NOMO-1 (cell line): ENCODE measurements at regions not wholly inside any gene's neighbourhood (a gene's known extent, or its start where the extent isn't known, plus 50 kb on each side); places are given as distances from the start of the nearest gene placed in this dataset.
"Not testable (repeated sequence)": the region's sequence is repeated elsewhere in the genome, so short reads cannot be mapped to it uniquely, and the experiment has no call there.

Source experiments
- DNase-seq, 2 experiments: peaks; one replicate each; lab custom pipeline; 2025; ENCODE audit not compliant: unreplicated experiment in 2 of 2; lab: John Stamatoyannopoulos, UW

DNA sequence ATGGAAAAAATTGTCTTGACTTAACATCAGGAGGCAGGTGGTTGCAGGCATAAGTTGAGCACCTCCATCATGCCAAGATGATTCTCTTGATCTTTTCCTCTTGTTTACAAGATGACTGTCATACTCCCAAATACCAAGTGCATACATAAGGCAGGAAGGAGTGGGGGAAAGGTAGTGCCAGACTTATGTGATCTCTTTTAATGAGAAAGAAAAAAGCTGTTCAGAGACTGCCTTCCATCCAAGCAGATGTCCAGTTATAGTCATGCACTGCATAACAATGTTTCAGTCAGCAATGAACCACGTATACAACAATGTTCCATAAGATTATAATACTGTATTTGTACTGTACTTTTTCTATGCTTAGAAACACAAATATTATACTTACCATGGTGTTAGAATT lies 135.7 kb downstream of the EHF start:
- no peak for DNase-seq

DNA sequence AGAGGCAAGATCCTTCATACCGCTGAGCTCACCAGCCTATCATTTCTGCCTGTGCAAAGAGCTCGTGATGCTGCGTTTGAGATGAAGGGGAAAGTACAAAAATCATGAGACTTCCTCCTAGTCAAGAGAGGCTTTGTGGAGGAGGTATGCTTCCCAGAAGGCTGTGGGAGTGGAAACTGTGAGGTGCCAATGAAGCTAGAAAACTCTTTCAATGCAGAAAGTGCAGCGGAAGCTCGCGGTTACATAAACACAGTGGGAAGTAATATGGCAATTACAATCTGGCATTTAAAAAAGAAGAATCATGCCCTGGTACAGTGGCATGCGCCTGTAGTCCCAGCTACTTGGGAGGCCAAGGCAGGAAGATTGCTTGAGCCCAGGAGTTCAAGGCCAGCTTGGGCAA lies 134.8 kb downstream of the EHF start:
- no peak for DNase-seq

DNA sequence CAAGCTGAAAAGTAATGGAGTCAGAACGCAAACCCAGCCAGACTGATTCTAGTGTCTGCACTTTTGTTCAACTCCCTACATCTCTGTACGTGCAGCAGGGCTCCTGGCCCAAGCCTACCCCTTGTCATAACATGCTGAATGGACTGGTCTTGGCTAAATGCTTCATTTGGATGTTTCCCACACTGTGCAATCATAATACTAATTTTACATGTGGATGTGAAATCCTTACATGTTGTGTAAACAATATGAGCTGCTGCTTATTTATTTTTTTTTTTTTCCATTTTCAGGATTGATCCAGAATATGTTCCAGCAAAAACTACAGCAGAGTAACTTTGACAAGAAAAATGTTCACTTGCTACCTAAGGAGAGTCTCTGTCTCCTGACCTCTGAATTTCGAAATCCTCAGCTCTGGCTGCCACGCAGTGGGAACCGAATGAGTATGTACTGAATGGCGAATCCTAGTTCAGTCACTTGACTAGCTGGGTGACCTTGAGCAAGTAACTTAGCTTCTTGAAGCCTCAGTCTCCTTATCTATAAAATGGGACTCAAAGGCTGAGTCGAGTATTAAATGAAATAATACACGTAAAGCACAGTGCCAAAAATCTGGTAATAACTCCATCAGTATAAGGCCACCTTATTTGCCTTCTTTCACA lies 133.4 kb downstream of the EHF start:
- no peak for DNase-seq

DNA sequence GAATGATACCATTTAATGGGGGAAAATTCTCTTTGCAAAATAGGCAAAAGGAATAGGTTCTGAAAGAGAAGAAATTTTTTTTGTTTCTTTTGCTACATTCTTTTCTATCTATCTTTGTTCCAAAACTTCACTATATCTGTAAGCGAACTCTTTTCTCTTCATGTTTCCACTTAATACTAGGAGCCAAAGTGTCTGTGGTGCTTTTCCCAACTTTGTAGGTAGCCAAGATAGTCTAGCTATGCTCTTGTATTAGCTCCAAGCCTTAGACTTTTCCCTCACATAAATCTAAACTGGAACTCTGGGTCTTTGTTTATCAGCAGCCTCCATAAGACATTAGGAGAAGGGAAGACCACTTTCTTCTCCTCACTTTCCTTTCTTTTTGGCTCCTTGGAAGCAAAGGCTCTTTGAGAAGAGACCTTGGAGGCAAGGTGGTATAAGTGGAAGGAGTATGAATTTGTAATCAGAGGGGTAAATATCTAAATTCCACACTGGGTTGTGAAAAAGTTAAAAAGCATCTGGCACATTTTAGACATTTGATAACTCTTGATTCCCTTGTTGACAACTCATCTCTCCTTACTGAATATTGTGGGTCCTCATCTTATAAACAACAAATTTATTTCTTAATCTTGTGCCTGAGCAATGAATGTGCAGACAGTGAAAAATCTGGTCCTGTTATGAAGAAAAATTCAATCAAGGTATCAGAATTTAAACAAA lies 130.0 kb downstream of the EHF start:
- no peak for DNase-seq

DNA sequence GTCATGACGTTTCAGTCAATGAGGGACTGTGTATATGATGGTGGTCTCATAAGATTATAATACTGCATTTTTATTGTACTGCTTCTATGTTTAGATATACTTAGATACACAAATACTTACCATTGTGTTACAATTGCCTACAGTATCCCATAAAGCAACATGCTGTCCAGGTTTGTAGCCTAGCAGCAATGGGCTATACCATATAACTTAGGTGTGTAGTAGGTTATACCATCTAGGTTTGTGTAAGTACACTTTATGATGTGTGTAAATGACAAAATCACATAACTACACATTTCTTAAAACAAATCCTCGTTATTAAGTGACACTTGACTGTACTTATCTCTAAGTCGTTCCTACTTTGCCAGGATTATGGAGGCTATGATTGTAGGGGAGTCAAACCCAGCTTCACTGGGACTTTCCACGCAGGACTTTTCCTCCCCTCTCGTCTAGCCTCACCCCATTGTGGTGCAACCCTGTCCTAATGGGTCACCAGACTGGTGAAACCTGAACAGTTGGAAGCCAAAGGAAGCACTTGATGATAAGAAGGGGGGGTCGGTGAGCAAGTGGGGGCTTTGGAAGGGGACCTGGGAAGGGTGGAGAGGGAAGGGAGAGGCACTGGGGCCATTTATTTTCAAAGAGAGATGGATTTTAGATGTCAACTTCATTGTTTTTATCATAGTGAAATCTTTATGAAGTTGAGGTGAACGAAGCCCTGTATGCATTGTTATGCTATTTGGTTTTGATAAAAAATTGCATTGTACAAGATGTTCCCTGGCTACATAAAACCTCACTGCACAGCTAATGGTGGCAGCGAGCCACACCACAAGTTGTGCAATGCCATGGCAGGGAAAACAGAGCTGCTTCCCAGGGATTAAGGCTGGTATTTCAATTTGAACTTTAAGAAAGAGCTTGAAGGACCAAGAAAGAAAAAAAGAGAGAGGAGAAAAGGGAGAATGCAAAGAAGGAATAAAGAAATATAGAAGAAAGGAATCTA lies 129.1 kb downstream of the EHF start:
- no peak for DNase-seq

DNA sequence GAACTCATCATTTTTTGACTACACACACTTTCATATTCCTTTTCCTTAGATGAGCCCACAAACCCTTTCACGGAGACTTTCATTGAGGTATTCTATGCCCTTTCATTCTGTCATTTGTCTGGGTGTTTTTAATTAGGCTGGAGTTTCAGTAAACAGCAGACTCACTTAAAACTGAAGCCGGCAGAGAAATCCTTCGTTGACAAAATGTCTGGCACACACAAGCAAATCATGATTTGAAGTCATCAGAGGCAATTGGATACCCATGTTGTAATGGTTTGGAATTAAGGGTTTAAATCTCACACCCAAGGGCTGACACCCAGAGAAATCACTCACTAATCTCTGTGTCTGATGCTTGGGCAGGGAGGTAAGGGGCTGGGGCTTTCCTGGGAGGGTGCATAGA lies 127.1 kb downstream of the EHF start:
- DNase-seq: no peak

DNA sequence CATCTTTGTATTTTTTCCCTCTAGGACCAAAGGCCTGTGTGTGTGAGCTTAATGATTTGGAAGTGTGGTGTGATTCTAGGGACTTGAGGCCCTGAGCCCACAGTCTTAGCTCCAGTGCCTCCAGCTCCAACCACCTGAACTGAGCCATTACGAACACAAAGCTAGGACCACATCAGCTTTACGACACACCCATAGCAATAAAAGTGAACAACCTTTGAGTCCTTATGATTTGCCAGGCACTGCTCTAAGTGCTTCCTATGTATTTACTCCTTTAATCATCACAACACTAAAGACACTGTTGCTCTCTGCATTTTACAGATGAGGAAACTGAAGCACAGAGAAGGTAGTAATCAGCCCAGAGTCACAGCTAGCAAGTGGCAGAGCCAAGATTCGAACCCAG lies 126.4 kb downstream of the EHF start:
- DNase-seq: no peak

DNA sequence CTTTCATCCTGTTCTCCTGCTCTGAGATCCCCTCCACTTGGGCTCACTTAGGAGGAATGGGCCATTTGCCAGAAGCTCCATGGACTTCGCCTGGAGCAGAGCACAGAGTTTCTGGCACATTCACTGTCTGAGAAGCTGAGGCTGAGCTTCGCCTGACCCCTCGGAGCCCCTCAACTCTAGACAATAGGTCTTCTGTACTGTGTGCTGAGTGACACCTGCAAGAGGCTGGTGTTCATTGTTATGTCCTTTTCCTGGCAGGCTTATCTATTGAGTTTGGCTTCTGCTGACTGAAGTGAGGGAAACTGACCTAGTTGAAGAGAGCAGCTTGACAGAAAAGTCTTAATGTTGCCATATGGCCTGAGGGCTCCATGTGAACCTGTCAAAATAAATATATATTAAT lies 124.3 kb downstream of the EHF start:
- no peak for DNase-seq

DNA sequence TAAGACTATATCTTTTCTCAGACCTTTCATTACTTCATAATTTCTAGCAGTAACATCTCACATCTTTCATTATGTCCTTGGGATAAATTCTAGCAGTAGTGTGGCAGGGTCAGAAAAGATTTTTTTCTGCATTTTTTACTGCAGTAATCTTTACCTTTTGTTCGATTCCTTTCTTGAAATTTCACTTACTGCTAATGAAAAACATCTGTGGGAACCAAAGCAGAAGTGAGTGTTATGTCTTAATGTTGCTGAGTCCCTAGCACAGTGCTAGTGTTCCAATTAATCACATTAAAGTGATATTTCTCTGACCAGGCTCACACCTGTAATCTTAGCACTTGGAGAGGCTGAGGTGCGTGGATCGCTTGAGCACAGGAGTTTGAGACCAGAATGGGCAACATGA lies 123.6 kb downstream of the EHF start:
- no peak for DNase-seq

DNA sequence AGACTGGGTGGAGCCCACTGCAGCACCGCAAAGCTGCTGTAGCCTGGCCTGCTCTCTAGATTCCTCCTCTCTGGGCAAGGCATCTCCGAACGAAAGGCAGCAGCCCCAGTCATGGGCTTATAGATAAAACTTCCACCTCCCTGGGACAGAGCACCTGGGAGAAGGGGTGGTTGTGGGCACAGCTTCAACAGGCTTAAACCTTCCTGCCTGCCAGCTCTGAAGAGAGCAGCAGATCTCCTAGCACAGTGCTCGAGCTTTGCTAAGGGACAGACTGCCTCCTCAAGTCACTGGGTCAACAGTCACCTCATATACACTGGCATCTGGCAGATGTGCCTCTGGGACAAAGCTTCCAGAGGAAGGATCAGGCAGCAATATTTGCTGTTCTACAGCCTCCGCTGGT lies 117.3 kb downstream of the EHF start:
- DNase-seq: no peak

DNA sequence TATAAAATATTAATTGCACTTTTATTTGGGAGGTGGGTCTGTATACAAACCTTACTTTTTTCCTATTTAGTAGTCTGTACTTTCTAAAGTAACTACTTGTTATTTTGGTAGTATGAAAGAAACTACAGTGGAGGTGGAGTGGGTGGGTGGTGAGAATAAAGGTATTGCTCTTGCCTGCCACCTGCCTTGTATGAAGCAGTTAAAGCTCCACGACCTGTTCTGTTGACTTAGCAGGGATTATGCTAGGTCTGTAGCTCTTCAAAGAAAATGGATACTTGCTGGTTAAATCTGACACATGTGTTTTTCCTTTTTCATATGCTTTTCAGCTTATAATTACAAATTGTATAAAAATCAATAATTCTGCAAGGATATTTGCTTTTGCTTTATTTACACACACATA lies 111.9 kb downstream of the EHF start:
- no peak for DNase-seq

DNA sequence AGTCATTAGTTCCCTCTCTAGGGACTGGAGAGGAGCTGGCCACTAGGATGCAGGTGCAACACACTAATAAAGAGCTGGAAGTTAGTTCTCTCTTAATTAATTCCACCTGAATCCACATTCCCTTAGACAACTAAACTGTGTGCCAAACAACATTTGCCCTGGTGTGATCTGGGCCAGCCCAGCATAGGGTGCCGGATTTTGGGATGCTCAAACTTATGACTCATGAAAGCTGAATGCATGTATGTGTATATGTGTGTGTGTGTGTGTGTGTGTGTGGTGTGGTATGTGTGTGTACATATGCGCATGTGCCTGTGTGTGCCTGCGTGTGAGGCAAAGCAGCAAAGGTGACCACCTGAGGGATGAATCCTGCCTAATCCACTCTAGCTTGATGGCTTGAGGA lies 110.7 kb downstream of the EHF start:
- DNase-seq: no peak

DNA sequence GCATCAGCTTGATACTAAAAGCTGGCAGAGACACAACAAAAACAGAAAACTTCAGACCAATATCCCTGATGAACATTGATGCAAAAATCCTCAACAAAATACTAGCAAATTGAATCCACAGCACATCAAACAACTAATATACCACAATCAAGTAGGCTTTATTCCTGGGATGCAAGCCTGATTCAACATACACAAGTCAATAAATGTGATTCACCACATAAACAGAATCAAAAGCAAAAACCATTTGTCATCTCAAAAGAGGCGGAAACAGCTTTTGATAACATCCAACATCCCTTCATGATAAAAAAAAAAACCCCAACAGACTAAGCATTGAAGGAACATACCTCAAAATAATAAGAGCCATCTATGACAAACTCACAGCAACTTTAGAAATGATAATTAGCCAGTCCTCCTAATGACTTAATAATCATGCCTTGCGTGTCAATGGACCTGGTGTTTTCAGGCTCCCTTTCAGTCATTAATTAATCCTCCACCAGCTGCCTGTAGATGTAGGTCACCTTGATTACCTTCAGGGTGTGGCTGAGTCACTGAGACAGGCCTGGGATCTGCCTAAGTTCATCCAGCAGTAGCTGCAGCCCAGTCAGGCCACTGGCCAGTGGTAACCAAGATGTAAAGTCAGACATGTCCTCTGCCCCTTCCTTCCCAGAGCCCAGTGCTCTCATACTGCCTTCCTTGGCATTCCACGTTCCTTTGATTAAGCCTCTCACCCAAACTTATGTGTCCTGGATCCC lies 109.8 kb downstream of the EHF start:
- DNase-seq: no peak

DNA sequence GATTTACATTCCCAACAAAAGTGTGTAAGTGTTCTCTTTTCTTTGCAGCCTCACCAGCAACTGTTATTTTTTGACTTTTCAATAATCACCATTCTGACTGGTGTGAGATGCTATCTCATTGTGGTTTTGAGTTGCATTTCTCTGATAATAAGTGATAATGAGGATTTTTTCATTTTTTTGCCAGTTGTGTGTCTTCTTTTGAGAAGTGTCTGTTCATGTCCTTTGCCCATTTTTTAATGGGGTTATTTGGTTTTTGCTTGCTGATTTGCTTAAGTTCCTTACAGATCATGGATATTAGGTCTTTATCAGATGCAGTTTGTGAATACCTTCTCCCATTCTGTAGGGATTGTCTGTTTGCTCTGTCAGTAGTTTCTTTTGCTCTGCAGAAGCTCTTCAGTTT lies 107.7 kb downstream of the EHF start:
- DNase-seq: no peak

DNA sequence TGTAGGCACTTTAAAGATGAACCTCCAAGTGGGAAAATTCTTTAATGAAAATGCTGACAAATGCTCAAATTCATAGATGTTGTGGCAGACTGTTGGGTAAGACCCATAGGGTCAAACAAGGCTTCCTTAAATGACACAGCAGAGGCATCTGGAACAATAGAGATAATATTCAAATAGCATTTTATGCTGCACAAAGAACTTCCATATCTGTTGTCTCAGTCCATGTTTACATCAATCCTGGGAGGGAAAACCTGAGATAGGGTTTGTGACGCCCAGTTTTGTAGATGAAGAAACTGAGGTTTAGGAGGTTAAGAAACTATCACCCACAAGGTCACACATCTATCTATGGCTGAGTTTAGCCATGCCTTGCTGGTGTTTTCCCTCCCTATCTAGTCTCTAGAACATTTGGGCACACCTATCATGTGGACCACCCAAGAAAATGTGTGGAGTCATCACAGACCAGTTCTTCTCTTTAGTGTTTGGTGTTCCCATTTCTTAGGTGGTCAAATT lies 106.4 kb downstream of the EHF start:
- DNase-seq: no peak

DNA sequence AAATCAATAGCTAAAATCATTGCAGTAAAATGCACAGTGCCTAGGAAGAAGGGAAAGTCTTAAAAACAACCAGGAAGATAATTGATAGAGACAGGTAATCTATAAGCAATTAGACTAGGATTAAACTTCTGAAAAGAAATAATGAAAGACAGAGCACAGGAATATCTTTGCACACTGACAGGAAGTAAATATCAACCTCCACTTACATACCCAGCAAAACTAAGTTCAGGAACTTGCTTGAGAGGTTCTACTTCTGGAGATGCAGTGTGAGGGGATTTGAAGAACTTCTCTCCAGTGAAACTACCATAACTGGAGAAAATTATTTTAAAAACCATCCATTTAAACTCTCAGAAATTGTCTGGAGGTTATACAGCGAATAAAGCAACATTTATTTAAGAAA lies 104.1 kb downstream of the EHF start:
- no peak for DNase-seq

DNA sequence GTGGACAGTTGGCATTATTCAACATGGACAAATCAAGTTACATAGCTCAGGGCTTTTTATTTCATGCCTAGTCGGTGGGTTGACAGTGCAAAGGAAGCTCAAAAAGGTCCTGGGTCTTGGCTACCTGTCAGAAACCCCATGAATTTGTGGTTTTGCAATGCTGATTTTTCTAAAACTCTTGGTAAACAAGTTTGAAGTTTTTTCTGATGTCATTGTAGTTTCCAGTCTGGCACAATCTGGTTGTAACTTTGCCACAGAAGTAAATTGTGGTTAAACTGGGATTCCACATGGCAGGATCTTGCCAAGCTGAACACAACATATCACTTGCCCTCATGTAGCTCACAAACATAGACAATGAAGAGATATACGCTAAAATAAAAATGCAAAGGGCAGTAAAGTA lies 100.8 kb downstream of the EHF start:
- no peak for DNase-seq

DNA sequence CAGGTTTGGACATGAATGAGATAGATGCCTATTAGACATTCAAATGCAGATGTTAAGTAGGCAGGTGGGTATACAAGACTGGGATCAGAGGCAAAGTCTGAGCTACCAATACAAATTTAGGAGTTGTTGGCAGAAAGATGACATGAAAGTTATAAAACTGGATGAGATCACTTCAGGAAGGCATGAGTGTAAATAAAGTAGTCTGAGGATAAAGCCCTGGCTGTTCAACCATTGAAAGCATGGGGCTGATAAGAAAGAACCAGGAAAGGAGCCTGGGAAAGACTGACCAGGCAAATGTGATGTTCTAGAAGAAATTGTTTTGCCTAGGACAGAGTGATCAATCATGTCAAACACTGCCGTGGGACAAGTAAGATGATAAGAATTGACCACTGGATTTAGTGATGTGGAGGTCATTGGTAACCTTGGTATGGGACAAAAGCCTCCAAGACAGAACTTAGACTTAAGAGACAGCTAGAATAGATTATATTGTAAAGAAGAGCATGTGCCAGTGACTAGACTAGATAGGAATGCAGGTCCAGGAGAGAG lies 98.5 kb downstream of the EHF start:
- no peak for DNase-seq

DNA sequence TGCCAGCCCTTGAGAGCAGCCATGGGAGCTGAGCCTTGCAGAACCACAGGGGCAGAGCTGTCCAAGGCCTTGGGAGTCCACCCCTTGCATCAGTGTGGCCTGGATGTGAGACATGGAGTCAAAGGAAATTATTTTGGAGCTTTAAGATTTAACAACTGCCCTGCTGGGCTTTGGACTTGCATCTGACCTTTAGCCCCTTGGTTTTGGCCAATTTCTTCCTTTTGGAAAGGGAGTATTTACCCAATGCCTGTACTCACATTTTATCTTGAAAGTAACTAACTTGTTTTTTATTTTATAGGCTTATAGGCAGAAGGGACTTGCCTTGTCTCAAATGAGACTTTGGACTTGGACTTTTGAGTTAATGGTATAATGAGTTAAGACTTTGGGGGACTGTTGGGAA lies 92.7 kb downstream of the EHF start:
- DNase-seq: not testable (repeated sequence)
